ENCODE measurements at regions not wholly inside any gene's neighbourhood (a gene's known extent, or its start where the extent isn't known, plus 50 kb on each side); places are given as distances from the start of the nearest gene placed in this dataset.

- TF ChIP-seq JUND (IDR thresholded peaks at IDR 0.05) (no peak), REST (IDR thresholded peaks at IDR 0.05) (no peak), CTCF (IDR thresholded peaks at IDR 0.05; ENCODE audit: low read depth, low read length, missing input control) (no peak), YY1 (IDR thresholded peaks at IDR 0.05) (no peak), NR2F2 (IDR thresholded peaks at IDR 0.05) (no peak), GABPA (IDR thresholded peaks at IDR 0.05 in 1 of 2, conservative IDR thresholded peaks at IDR 0.05 in 1 of 2) (no peak), MAX (IDR thresholded peaks at IDR 0.05) (no peak), HNF4G (IDR thresholded peaks at IDR 0.05) (no peak), RAD21 (IDR thresholded peaks at IDR 0.05) (no peak), TAF1 (conservative IDR thresholded peaks at IDR 0.05) (no peak), ZBTB33 (IDR thresholded peaks at IDR 0.05) (no peak), SP1 (IDR thresholded peaks at IDR 0.05) (no peak), EGR1 (IDR thresholded peaks at IDR 0.05; ENCODE audit: low read depth in 2 of 2) (no peak), ATF3 (IDR thresholded peaks at IDR 0.05) (no peak)
Measured at GRCh38 chr11:111137846-111138245, 107.7 kb upstream of the POU2AF2 start.
